Urinary bladder (tissue), 3 donors: ENCODE measurements at regions not wholly inside any gene's neighbourhood (a gene's known extent, or its start where the extent isn't known, plus 50 kb on each side); places are given as distances from the start of the nearest gene placed in this dataset.

Experiments used
- DNase-seq: peaks from one replicate; pipeline ENCODE4 v3.0.0-alpha.2; 2015; ENCODE audit errors: extremely low spot score
- H3K27ac ChIP-seq: one replicate; pipeline ENCODE4 v1.5.1; 2013; ENCODE audit warnings: low read depth, mild to moderate bottlenecking, moderate library complexity
- H3K36me3 ChIP-seq: one replicate; pipeline ENCODE4 v1.6.1; 2013; ENCODE audit warnings: mild to moderate bottlenecking, moderate library complexity; ENCODE audit not compliant: insufficient read depth
- H3K4me1 ChIP-seq: one replicate; pipeline ENCODE4 v1.6.1; 2013; ENCODE audit warnings: mild to moderate bottlenecking, moderate library complexity; ENCODE audit not compliant: insufficient read depth
- H3K4me3 ChIP-seq: one replicate; pipeline ENCODE4 v1.5.1; 2013; ENCODE audit warnings: low read depth, low read length
- WGBS: extraction: QIAGEN DNeasy Blood & Tissue Kit; methylation state at CpG from one replicate; pipeline ENCODE4 v1.1.7; 2013; 5-methylcytosine and 5-hydroxymethylcytosine counted together
- donor health status: healthy with polysubstance abuse.
- donor health status: healthy.

DNA sequence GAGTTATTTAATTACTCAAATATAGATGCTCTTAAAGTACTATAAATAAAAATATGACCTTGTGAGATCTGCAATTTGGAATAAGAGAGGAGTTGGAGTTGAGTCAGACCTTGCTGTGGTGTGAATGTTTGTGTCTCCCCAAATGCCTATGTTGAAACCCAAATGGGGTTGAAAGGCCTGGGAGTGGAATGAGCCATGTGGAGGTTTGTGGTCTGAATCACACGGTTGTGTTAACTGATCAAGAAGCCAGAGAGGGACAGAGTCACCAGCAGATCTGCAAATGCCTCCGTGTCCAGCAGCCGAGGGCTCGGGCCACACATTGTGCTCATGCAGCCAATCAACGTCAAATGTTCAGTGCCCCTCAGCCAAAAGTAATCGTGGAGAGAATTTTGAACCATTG lies 404.4 kb downstream of the ICE1 start:
- H3K4me3 ChIP-seq, result no peak overlapping the region
- 80% methylated on average over 6 of the region's 6 CpGs for WGBS
- H3K36me3 ChIP-seq, result no peaks in the 10 kb centered on the region
- H3K27ac ChIP-seq, result no peak overlapping the region
- no peak for DNase-seq
- H3K4me1 ChIP-seq, result no peaks in the 10 kb centered on the region

DNA sequence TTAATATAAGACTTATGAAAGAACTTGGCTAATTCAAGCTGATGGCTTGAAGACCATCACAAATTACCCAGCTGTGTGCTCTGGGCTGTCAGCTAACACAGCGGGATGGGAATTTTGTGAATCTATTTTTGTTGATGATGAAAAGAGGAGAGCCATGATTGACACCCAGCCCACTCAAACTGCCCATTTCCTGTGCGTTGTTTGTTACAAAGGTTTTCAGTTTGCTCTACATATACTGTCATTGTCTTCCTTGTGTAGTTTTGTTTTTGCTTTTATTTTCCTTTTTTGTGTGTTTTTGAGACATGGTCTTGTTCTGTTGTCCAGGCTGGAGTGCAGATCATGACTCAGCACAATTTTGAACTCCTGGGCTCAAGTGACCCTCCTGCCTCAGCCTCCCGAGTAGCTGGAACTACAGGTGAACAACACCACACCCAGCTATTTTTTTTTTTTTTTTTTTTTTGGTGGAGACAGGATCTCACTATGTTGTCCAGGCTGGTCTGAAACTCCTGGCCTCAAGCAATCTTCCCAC lies 400.3 kb downstream of the ICE1 start:
- no peak for DNase-seq
- Histone ChIP-seq H3K36me3 (no peaks in the 10 kb centered on the region), H3K4me3 (no peak overlapping the region), H3K27ac (no peak overlapping the region), H3K4me1 (no peaks in the 10 kb centered on the region)
- WGBS, result 84% methylated on average over 3 of the region's 3 CpGs

DNA sequence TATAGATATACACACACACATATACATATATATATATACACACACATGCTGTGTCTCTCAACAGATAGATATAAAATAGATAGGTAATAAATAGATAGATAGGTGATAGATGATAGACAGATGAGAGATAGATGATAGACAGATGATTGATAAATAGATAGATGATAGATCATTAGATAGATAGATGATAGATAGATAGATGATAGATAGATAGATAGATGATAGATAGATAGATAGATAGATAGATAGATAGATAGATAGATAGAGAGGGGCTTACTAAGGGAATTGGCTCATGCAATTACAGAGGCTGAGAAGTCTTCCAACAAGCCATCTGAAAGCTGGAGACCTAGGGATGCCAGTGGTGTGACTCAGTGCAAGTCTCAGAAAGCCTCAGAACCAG lies 394.5 kb downstream of the ICE1 start:
- Histone ChIP-seq H3K27ac (no peak overlapping the region), H3K4me3 (no peak overlapping the region), H3K4me1 (no peaks in the 10 kb centered on the region), H3K36me3 (no peaks in the 10 kb centered on the region)
- no peak for DNase-seq

DNA sequence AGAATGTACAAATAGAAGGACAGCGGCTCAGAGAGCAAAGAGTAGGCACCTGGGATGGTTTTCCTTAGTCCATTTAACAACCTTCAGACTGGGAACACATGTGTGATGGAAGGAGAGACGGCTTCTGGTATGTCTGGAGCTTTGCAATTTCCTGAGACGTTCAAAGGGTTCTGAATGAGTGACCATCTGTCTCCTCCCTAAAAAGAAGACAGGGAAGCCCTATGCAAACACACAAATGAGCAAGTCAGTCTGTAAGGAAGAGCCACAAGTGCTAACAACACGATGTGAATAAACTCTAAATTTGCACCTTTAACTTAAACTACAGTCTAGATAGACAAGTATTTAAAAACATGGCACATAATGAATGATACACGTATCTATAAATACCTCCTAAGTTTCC lies 391.0 kb downstream of the ICE1 start:
- WGBS, result 54% methylated on average over 5 of the region's 5 CpGs
- Histone ChIP-seq H3K27ac (no peak overlapping the region), H3K4me3 (no peak overlapping the region), H3K4me1 (no peaks in the 10 kb centered on the region), H3K36me3 (no peaks in the 10 kb centered on the region)
- no peak for DNase-seq

DNA sequence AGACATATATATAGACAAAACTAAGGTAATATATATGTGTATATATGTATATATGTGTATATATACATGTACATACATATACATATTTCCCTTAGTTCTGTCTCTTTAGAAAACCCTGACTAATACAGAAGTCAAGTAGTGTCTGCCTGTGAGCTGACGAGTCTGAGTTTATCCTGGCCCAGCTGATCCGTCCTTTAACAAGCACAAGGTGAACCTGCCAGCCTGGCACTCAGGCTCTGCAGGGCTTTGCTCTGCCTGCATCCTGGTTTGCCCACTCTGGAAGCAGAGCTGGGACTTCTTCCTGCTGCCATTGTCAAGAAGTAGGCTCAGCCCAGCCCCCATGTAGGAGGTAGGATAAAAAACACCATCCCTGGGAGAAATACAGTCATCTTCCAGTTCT lies 388.0 kb downstream of the ICE1 start:
- H3K27ac ChIP-seq, result no peak overlapping the region
- no peak overlapping the region for H3K4me3 ChIP-seq
- H3K36me3 ChIP-seq, result no peaks in the 10 kb centered on the region
- WGBS, result 53% methylated on average over 2 of the region's 2 CpGs
- no peaks in the 10 kb centered on the region for H3K4me1 ChIP-seq
- DNase-seq, result no peak

DNA sequence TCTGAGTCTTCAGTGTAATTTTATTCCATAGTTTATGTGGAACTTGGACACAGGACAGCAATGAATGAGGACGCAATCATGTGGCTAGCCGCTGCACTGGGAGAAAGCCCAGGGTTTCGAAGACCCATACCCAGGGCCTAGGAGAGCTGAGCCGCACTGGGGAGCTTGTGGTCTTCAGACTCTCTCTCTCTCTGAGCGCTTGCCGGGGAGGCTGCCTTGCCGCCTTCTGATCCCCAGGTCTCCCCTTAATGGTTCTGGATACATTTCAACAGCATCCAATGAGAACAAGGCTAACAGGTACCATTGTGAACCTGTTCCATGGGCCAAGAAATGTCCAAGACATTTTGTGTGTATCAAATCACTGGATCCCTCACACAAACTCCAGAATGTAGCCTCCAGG lies 383.4 kb downstream of the ICE1 start:
- no peak overlapping the region for H3K4me3 ChIP-seq
- H3K4me1 ChIP-seq, result no peaks in the 10 kb centered on the region
- no peak for DNase-seq
- no peaks in the 10 kb centered on the region for H3K36me3 ChIP-seq
- no peak overlapping the region for H3K27ac ChIP-seq
- WGBS, result 94% methylated on average over 7 of the region's 7 CpGs

DNA sequence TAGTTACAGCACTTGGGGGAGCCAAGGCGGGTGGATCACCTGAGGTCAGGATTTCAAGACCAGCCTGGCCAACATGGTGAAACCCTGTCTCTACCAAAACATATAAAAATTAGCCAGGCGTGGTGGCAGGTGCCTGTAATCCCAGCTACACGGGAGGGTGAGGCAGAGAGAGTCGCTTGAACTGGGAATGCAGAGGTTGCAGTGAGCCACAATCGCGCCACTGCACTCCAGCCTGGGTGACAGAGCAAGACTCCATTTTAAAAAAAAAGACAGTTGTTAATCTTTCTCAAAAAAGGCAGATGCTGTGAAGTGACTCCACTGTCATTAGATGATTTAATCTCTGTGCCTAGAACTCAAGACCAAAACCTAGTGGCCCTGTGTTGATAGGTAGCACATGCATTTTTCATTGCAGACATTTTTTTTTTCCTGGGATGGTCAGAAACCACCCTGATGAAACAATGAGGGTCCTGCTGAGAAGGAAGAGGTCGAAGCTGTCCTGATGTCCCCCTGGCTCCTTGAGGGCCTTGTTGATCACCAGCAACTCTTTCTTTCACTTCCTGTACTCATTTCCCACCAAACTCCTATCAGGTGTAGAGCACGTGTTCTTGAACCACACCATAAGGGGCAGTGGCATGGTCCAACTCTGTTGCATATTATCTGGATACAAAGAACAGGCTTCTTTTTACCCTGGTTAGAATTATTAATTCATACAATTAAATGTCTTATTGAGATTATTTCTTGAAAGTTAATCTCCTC lies 382.2 kb downstream of the ICE1 start:
- WGBS, result 80% methylated on average over 8 of the region's 8 CpGs
- Histone ChIP-seq H3K27ac (no peak overlapping the region), H3K4me3 (no peak overlapping the region), H3K36me3 (no peaks in the 10 kb centered on the region), H3K4me1 (no peaks in the 10 kb centered on the region)
- no peak for DNase-seq

DNA sequence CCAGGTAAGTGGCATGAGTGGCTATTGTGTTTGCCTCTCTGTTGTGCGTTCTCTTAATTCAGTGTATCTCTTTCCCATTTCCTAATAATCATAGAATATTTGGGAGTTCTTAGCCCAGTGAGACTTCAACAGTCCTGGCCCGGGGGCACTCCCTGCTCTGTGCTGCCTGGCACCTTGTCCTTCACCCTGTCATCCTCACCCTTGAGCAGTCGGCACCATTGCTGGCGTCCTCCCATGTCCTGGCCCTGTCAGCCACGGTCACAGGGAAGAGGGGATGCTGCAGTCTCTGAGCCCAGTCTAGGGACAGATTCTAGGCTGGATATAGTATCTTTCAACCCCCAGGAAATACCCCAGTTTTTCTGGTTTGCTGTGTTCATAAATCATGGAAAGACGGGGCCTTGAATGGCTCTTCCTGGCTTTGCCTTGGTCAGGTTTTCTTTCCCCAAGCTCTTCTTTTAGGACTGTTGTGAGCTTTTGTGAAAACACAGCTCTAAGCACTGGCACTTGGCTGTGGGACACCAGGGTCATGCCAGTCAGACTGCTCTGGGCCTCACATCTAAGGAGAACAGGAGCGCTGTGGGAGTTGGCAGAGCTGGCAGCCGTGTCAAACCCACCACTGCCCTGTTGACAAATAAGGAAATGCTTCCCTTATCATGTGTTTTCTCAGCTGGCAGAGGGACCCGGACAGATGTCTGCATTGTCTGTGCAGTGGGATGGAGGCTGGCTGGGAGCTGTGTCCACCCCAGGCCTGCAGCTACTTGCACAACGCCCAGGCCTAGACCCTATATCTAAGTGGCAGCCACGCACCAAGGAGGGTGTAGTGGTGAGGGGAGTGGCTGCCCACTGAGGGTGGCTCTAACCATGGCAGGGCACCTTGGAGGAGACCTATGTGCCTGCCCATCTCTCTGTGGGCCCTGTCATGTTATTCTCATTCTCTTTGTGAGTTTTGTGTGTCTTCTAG lies 378.6 kb downstream of the ICE1 start:
- no peak overlapping the region for H3K4me3 ChIP-seq
- no peaks in the 10 kb centered on the region for H3K4me1 ChIP-seq
- H3K36me3 ChIP-seq, result no peaks in the 10 kb centered on the region
- WGBS, result 86% methylated on average over 11 of the region's 11 CpGs
- no peak for DNase-seq
- no peak overlapping the region for H3K27ac ChIP-seq

DNA sequence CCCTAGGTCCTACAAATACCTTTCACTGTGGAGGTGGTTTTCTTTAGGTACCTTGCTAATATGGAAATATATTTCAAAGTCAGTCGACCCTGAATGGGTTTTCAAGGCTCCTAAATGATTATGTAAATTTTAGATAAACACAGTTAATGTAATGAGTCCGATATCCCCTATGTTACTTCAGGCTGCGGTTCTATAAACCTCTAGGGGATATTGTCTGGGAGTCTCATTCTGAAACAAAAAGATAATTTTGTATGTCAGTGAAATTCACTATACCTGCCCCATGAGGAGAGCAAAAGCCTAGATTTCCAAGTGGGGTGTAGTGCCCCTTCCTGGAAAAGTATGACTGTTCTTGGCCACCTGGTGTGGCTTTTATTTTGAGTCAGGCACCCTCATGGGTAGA lies 377.3 kb downstream of the ICE1 start:
- no peak overlapping the region for H3K4me3 ChIP-seq
- no peak for DNase-seq
- H3K36me3 ChIP-seq, result no peaks in the 10 kb centered on the region
- no peaks in the 10 kb centered on the region for H3K4me1 ChIP-seq
- WGBS, result 85% methylated on average over 3 of the region's 3 CpGs
- no peak overlapping the region for H3K27ac ChIP-seq

DNA sequence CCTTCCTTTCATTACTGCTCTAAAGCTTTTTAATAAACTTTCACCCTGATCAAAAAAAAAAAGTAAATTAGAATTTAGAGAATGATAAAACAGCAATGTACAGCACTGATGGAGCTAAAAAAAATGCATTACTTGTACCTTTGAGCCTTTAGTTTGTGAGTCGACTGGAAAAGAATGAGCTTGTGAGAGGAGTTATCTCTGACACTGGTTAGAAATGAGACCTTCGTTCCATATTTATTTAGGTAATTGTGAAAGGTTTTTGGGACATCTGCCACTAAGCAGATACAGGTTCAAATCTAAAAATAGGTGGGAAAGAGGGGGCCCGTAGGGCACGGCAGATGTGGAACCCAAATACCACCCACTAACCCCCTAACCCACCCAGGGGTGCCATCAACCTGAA lies 376.8 kb downstream of the ICE1 start:
- Histone ChIP-seq H3K4me1 (no peaks in the 10 kb centered on the region), H3K36me3 (no peaks in the 10 kb centered on the region), H3K27ac (no peak overlapping the region), H3K4me3 (no peak overlapping the region)
- WGBS, result 87% methylated on average over 4 of the region's 4 CpGs
- DNase-seq, result no peak

DNA sequence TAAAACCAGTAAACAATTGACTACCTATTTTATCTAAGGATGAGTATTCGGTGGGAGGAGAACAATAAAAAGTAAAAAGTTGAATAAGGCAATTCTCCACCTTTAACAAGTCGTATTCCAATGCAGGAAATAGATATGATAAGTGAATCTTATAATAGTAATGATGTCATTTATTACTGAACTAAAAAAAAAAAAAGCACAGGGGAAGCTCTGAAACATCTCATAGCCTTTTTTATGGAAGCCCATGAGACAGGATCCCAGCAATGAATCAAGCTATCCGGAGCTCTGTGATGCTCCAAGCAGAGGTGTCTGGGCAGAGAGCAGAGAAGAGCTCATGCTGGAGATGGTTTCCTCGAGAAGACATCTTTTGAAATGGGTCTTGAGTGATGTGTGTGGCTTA lies 376.0 kb downstream of the ICE1 start:
- H3K4me1 ChIP-seq, result no peaks in the 10 kb centered on the region
- no peak overlapping the region for H3K4me3 ChIP-seq
- no peak for DNase-seq
- 49% methylated on average over 4 of the region's 4 CpGs for WGBS
- no peak overlapping the region for H3K27ac ChIP-seq
- no peaks in the 10 kb centered on the region for H3K36me3 ChIP-seq

DNA sequence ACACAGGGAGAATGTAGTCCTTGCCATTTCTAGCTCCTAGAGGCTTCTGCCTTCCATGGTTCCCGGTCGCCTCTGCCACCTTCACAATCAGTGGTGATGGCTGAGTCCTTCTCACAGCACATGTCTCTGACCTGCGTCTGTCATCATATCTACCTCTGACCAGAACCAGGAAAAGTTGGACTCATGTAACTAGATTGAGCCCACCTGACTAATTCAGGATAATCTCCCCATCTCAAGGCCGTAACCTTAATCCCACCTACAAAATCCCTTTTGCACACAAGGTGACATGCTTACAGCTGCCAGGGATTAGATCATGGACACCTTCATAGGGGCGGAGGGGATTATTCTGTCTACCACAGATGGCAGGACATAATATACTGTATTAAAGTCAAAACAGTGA lies 375.6 kb downstream of the ICE1 start:
- no peaks in the 10 kb centered on the region for H3K4me1 ChIP-seq
- H3K27ac ChIP-seq, result no peak overlapping the region
- H3K36me3 ChIP-seq, result no peaks in the 10 kb centered on the region
- 90% methylated on average over 5 of the region's 5 CpGs for WGBS
- no peak for DNase-seq
- H3K4me3 ChIP-seq, result no peak overlapping the region

DNA sequence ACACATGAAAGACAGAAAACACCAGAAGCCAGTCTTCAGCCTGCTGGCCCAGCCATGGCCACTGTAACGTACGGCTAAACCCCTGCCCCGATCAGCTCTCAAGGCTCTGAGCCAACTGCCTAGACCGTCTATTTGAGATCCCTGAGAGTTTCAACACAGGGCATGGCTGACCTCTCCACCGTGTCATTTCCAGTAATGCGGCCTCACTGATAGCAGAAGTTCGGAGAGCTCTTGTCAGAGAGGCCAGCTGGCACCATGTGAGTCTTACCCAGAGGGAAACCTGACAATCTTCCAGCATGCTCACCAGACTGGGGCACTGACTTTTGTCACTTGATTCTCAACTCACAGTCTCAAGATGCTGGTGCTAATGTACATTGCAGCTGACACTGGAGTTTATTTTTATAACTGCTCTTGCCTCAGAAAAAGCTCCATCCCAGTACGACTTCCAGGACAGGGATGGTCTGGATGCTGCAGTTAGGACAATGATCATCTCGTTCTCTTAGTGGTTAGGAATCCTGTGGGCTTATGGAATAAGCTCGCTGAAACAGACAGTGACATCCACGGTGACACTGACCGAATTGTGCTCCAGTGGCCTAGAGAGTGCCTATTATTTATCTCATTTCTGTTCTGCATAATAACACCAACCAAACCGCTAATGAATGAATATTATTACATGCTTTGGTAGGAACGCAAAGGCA lies 372.7 kb downstream of the ICE1 start:
- H3K4me3 ChIP-seq, result no peak overlapping the region
- 76% methylated on average over 14 of the region's 14 CpGs for WGBS

More for the DNA sequence above, 372.7 kb downstream of the ICE1 start:
- Histone ChIP-seq H3K4me1 (no peaks in the 10 kb centered on the region), H3K27ac (no peak overlapping the region), H3K36me3 (no peaks in the 10 kb centered on the region)
- DNase-seq, result no peak
